NCI-H2081 treated with DMSO at 0.1 percent for 48 hours (cell line): ENCODE measurements at regions not wholly inside any gene's neighbourhood (a gene's known extent, or its start where the extent isn't known, plus 50 kb on each side); places are given as distances from the start of the nearest gene placed in this dataset.
"Not testable (repeated sequence)": the region's sequence is repeated elsewhere in the genome, so short reads cannot be mapped to it uniquely, and the experiment has no call there.

ENCODE experiments used
- DNase-seq: peaks from one replicate; lab custom pipeline; 2025; lab: John Stamatoyannopoulos, UW

DNA sequence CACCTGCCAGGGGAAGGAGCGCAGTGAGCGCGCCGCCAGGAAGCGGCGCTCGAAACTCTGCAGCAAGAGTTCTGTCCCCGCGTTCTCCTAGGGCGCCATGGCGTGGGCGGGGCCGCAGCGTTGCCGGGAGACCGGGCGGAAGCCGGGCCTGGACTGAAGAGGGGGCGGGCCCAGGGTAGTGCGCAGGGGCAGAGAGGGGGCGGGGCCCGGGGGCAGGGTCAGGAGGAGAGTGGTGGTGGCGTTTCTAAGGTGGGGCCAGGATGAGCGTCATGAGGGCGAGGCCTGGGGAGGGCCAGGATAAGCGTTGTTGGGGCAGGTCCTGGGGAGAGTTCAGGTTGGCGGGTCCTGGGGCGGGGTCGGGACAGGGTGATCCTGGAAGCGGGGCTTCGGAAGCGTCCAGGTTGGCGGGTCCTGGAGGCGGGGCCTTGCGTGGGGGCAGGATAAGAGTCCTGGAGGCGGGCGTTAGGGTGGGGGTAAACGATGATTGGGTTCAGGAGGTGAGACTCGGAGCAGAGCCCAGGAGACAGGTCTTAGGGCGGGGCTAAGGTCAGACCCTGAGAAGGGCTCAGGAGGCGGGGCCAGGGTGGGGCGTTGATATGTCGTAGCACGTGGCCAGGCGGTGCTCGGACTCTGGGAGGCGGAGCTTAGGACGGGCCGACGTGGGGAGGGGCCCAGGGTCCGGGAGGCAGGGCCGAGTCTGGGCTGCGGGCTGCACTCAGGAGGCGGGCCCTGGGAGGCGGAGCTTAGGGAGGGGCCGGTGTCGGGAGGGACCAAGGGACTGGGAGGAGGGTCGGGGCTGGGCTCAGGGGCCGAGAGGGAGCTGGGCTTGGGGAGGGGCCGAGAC is 189.4 kb downstream of the ADRA2C start:
- peak; percentile 79 for DNase-seq

DNA sequence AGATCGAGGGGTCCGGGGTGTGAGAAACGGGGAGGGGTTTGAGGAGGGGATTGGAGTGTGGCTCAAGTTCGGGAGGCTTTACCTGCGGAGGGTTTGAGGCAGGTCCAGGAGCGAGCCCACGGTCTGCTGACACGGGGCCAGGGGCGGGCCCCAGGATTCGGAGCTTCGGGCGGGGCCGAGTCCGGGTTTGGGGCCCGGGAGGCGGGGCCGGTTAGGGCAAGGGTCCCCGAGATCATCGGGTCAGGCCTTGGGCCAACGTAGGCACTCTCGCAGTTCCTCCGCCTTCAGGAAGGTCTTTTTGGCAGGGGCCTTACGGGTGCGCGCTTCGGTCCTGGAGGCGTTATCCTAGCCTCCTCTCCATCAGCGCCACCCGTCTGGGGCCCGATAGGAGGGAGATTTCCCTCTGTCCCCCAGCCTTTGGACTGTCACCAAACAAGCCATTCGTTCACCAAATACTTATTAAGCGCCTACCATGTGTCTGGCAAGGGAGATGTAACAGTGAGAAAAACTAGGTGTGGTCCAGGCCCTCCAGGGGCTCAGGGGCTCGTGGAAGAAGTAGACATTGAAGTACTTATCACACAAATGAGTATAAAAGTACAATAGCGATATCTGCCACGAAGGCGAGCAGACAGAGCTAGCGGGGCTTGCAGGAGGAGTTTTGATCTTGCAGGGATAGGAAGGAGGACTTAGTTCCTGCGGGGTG is 190.1 kb downstream of the ADRA2C start:
- DNase-seq, result not testable (repeated sequence)

DNA sequence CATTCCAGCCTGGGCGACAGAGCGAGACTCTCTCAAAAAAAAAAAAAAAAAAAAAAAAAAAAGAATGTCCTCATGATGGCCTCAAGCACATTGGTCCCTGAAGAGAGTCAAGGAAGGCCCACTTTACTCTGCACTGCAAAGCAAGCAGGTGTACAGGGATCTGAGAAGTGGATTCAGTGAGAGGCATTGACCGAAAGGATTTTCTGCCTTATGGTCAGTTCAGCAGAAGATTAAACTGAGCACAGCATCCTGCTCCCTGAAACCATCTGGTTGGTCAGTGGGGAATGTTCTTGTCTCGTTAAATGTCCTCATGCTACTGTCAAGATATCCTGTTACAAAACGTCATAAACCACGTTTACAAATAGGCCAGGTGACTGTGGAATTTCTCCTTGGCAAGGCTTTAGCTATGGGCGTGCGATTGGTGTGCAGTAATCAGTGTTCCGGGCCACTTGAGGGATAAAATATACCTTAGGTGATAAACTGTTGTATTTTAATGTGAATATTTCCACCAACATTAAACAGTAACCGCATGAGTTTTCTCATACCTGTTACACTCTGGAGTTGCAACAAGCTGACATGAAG is 195.0 kb downstream of the ADRA2C start:
- not testable (repeated sequence) for DNase-seq

DNA sequence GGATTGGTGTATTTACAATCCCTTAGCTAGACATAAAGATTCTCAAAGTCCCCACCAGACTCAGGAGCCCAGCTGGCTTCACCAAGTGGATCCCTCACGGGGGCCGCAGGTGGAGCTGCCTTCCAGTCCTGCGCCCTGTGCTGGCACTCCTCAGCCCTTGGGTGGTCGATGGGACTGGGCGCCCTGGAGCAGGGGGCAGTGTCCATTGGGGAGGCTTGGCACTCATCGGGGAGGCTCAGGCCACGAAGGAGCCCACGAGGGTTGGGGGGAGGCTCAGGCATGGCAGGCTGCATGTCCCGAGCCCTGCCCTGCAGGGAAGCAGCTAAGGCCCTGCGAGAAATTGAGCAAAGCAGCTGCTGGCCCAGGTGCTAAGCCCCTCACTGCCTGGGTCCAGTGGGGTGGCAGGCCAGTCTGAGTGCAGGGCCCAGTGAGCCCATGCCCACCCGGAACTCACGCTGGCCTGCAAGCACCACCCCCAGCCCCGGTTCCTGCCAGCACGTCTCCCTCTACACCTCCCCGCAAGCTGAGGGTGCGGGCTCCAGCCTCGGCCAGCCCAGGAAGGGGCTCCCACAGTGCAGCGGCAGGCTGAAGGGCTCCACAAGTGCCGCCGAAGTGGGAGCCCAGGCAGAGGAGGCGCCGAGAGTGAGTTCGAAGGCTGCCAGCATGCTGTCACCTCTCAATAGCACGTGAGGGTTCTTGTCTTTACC is 198.5 kb downstream of the ADRA2C start:
- DNase-seq, result not testable (repeated sequence)

DNA sequence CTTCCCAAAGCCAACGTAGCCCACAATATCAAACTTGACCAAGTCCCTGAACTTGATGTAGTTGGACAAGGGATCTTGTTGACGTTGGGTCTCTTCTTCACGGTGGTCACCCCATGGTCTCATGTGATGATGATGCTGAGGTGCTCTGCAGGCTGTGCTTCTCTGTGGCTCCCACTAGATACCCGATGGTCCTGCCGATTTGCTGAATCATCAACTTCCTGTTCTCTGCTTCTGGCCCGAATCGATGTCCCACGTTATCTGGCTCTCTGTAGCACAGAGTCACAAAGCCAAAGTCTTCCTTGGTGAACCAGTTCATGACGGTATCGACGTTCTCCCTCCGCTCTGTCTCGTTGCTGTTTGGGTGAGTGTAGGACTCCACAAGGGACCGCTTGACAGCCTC is 201.0 kb downstream of the ADRA2C start:
- not testable (repeated sequence) for DNase-seq

DNA sequence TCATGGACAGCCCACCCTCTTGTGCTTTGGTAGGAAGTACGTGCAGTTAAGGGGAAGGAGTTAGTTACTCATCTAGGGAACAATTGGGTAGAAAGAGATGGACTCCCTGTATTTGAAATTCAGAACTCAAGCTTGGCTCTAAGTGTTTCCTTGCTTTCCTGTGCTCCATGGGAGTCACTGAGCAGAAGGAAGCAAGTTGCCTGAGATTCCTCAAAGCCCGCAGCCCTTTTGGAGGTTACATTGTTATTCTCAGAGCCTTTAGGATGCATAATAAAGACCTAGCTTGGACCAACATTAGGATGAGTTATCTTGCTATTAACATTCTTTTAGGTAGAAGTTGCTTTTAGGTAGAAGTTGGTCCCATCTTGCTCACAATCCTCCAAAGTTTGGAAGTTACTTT is 206.4 kb downstream of the ADRA2C start:
- not testable (repeated sequence) for DNase-seq

DNA sequence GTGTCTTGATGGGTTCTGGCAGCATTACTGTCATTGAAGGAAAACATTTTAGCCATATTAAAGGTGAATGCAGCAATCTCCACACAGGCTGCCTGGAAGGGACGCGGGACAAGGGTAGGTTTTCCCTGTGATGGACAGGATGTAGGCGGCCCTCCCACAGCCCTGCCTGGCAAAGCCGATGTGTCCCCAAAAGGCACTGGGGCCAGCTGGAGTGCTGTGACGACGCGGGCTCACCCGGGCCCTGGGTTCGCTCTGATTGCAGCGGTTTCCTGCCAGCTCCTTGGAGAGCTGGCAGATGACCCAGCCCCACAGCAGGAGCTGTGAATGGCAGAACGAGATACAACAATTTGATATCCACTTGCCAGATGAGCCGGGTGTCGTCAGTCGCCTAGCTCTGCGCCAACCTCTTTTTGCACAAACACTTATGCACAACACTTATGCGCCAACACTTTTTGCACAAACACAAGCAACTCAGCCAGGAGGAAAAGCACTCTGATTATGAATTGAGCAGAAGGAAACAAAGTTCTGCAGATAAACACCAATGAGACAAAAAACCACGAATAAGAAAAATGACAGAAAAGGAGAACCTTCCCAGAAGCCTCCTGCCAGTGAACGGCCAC is 207.5 kb downstream of the ADRA2C start:
- not testable (repeated sequence) for DNase-seq

DNA sequence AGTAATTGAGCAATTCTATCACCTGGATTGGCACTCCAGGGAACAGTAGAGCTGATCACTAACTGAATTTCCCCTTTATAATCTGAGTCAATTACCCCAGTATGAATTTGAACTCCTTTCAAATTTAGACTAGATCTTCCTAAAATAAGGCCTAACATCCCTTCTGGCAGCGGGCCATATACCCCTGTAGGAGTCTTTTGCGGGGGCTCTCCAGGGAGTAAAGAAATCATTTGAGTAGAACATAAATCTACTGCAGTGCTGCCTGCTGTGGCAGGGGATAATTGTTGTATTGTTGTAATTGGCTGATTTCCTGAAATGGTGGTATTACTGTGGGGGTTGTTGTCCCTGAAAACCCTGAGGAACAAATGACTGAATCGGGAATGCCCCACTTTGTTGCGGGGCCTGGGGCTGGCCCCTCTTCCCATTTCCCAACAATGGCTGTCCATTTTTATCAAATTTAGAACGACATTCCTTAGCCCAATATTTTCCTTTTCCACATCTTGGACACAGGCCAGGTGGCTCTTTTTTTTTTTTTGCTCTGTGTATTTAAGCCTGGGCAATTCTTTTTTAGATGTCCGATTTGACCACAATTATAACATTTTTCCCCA is 217.4 kb downstream of the ADRA2C start:
- peak; percentile 76 for DNase-seq

DNA sequence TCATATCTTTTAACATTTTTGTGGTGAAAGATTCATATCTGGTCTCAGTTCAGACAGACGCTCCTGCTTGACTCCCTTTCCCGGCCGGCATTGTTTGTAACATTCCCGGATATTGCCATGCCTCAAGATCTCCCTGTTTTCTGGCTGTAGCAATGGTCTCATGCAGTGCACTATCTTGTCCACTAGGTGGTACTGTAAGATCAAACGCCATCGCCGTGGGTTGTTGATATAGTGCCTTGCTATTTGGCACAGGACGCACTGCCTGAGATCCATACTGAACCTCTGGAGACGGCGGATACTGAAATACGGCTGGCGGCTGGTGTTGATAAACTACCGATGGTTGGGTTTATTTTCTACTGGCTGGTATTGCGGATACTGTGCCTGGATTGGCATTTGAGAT is 218.6 kb downstream of the ADRA2C start:
- DNase-seq, result not testable (repeated sequence)

DNA sequence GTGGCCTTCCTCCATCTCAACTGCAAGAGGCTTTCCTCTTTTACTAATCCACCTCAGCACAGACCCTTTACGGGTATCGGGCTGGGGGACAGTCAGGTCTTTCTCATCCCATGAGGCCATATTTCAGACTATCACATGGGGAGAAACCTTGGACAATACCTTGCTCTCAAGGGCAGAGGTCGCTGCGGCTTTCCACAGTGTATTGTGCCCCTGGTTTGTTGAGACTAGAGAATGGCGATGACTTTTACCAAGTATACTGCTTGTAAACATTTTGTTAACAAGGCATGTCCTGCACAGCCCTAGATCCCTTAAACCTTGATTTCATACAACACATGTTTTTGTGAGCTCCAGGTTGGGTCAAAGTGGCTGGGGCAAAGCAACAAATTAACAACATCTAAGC is 220.2 kb downstream of the ADRA2C start:
- not testable (repeated sequence) for DNase-seq

DNA sequence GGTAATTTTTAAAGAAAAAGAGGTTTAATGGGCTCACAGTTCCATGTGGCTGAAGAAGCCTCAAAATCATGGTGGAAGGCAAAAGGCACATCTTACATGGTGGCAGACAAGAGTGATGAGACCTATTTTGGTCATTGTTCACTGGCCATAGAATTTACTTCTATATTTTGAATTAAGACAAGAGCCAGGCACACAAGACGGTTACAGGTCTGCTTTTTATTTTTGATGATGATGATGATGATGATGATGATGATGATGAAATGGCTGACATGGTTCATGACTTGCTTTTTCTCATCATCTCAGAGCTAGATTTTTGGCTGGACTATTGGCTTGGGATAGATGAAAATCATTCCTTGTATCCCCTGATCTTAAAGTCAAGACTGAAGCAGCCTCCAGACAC is 229.3 kb downstream of the OTOP1 start:
- DNase-seq, result not testable (repeated sequence)

DNA sequence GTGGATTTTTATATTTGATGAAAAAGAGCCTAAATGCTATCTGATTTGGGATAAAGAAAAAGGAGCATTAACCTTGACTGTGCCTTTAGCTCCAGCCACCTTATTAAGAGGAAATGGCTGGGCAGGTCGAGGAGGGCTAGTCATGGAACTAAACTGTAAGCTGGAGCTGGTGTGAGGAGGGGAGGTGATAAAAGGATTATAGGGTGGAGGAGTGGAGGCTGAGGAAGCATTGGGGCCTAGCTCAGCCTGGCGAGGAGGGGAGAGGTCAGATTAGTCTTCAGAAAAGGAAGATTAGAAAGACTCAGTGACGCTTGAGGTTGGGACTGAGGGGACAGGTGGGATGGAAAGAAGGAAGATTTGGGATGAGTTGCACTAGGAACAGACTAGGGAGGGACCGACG is 222.7 kb downstream of the OTOP1 start:
- DNase-seq, result not testable (repeated sequence)

DNA sequence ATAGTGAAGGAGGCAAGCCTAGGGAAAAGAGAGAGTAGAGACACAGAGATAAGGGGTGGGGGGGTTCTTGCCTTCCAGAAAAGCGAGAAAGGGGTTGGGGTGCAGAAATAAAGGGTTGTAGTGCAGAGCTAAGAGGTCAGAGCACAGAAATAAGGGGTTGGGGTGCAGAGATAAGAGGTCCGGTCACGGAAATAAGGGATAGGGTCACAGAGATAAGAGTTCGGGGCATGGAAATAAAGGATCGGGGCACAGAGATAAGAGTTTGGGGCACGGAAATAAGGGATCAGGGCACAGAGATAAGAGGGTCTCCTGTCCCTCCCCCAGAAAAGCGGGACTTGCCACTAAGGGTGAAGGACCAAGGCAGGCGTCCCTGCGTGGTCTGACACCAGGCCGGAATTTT is 222.0 kb downstream of the OTOP1 start:
- DNase-seq, result not testable (repeated sequence)

DNA sequence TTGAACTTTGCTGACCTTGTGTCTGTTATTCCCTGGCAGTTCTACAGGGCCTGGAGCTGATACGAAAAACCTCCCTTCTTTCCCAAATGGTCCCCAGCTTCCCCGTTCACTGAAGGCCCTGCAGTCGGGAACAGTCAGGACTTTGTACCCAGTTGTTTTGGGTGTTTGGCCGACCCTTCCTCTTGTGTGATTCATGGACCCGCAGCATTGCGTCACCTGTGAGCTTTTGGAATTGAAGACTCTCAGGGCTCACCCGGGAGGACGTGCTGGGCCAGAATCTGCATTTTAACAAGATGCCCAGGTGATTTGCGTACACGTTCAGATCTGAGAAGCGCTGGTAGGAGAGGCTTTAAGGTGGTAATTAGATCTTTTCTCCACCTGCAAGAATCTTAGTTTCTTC is 220.4 kb downstream of the OTOP1 start:
- not testable (repeated sequence) for DNase-seq

DNA sequence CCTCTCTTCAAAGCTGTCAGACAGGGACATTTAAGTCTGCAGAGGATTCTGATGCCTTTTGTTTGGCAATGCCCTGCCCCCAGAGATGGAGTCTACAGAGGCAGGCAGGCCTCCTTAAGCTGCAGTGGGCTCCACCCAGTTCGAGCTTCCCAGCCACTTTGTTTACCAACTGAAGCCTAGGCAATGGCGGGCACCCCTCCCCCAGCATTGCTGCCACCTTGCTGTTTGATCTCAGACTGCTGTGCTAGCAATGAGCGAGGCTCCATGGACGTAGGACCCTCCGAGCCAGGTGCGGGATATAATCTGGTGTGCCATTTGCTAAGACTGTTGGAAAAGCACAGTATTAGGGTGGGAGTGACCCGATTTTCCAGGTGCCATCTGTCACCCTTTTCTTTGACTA is 207.7 kb downstream of the OTOP1 start:
- DNase-seq, result not testable (repeated sequence)

DNA sequence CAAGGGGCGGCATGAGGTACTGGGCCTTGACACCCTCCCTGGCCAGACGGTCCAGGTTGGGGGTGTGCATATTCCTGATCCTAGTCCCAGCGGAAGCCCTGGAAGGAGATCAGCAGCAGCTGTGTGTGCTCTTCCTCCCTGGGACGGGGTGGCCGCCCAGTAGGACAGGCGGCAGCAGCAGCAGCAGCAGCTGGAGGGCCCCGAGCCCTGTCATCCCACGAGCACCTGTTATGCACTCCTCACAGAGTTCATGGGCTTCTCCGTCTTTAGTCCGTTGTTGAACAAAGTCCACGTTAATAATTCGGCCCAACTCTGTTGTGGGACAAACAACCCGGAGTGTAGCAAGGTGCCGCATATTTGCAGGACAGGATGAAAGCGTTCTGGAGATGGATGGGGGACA is 205.6 kb downstream of the OTOP1 start:
- not testable (repeated sequence) for DNase-seq

DNA sequence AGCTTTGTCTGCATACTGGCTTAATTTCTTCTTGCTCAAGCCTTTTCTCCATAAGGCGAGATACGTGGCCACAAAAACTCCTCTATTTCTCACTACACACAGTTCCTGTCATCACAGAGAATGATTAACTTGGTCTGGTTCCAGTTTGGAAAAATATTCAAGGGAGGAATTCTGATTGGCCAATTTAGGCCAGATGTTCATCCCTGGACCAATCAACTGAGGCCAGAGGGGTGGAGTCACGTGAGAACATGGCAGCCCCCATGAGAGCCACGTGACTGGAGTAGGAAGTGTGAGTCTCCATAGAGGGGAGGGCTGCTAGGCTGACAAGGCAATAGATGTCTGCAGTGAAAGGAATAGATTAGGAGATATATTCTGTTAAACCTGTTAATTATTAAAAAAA is 200.0 kb downstream of the OTOP1 start:
- not testable (repeated sequence) for DNase-seq

DNA sequence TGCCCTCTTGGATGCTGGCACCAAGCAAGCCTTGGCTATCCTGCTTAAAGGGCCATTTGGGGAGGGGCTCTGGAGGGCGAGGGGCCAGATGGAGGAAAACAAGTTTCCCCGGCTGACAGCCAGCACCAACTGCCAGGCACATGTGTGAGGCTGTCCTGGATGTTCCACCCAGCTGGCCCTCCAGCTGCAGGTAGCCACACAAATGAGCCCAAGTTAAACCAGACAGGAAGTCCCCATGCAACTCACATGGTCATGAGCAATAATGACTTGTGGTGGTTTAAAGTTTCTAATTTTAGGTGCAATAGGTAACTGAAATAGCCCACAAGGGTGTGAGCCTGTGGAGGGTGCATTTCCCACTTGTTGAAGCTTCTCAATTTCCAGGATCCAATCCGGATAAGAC is 198.0 kb downstream of the OTOP1 start:
- not testable (repeated sequence) for DNase-seq

DNA sequence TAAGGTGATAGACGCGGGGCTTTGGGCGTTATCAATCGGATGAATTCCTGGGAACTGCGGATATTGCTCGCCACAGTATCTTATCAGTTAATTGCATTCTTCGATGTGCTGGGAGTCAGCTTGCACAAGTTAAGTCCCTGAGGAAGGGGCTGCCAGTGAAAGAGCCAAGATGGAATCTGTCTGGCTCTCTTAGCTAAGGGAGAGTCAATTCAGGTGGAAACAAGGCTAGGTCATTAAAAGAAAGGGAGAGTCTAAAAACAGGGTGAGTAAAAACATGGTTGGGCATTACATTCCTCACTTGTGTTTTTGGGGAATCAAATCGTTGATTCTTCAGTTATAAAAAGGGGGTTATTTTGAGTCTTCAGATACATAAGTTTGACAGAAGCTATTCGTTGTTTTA is 196.2 kb downstream of the OTOP1 start:
- DNase-seq, result not testable (repeated sequence)

DNA sequence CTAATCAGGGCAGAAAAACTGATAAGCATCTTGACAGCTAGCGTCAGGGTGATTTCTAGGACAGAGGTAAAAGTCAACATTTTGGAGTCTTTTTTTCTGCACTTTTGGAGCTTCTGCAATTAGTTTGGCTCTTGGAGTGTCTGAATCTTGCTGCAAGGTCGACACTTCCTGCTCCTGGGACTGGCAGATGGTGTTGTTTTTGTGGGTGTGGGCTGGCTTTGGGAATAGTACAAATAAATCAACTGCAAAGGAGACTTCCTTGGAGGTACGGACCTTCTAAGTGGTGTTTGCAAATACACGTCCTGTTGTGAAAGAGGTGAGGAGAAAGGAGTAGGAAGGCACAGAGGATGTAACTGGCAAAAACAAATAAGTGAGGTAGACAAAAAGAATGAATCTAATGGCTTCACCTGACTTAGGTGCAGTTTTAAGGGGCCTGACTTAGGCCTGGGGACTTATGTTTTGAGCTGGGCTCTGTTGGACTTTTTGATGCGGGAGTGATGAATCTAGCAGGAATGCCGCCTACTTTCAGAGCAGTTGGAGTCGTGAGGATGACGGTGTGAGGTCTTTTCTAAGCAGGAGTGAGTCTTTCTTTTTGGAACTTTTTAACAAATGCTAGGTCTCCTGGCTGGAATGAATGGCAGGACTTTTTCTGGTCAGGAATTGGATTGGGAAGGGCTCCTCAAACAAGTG is 195.1 kb downstream of the OTOP1 start:
- DNase-seq, result not testable (repeated sequence)

DNA sequence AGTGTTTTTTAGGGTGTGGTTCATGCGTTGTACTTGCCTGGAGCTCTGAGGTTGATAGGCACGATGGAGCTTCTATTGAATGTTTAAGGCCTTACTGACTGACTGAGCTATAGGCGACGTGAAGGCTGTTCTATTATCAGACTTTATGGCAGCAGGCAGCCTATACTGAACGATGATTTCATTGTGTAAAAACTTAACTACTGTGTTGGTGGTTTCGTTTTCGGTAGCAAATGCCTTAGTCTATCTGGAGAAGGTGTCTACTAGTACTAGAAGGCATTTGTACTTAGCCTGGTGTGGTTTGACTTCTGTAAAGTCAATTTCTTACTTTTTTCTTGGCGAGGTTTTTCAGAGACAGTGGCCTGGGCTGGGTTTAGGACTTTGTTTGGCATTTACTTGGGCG is 194.4 kb downstream of the OTOP1 start:
- not testable (repeated sequence) for DNase-seq
